HG03135 (cell line): ENCODE measurements at regions not wholly inside any gene's neighbourhood (a gene's known extent, or its start where the extent isn't known, plus 50 kb on each side); places are given as distances from the start of the nearest gene placed in this dataset.

Experiments used
- ATAC-seq: cut with Tn5 transposase; IDR thresholded peaks from one replicate; pipeline ENCODE4 v1.9.1; 2021; ENCODE audit warnings: mild to moderate bottlenecking, moderate library complexity; ENCODE audit not compliant: unreplicated experiment

DNA sequence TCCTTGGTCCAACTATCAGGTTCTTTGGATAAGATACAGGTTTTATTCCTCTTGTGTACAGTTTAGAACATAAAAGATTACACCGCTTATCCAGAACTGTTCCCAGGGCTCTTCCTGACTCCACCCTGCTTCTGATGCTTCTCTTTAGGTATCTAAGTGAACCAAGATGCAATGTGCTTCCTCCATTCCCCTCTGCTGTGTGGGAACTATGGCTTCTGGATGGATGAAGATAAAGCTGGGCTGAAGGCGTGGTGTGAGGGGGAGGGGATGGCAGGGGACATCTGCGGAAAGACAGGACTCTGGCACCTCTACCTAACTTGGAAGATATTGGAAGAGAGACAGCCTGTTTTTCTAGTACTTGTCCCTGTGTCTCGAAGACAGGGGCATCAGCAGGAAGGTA lies 209.9 kb upstream of the TBX20 start:
- ATAC-seq, result no peak

DNA sequence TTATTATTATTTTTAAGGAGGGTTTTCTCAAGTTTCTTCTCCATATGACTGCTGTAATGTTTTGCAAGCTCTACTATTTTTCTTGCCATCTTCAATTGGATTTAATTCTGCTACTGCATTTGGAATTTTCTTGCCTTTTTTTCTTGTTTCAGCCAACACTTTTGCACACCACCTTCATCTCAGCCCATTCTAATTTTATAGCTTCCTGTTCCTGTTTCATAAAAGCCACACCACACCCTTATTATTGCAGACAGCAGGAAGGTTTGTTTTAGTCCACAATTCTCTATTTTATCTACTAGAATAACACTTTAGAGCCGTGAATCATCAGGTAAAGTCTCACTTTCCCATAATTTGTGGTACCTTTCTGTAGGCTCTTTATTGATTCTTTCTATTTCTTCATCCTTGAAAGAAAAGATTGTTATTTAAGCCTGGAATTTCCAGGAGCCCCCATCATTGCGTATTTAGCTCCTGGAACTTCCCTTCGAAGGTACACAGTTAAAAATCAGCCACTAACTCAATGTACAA lies 209.3 kb upstream of the TBX20 start:
- ATAC-seq, result no peak

DNA sequence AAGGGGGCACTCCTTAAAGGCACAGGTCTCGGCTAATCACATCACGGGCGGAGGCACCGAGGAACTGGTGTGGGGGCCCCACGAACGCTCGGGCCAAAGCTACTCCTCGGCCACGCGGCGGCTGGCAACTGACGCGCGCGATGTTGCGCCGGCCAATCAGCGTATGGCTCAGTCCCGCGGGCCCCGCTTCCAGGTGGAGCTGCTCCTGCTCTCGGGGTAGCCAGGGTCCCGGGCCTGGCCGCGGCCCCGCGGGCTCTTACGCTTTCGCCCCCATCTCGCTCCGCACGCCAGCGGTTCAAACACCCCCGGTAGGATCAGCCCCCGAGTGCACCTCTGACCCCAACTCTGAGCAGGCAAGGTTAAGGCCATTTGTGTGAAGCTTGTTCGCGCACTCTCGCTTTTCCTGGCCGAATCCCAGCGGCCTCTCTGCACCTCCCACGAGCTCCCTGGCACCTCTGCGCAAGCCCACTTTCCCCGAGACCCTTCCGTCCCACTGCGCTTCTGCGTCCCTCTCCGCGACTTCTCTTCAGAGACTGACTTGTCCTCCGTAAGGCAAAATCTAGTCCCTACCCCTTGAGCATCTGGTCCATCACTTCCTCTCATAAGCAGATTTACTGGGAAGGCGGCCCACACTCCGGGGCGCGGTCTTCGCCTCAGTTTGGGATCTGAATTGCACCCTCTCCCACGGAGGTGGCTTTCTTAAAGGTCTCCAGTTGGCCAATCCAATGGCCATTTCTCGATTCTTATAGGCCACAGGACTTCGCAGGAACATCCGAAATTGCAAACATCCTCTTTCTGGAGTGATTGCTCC lies 200.9 kb upstream of the TBX20 start:
- no peak for ATAC-seq

DNA sequence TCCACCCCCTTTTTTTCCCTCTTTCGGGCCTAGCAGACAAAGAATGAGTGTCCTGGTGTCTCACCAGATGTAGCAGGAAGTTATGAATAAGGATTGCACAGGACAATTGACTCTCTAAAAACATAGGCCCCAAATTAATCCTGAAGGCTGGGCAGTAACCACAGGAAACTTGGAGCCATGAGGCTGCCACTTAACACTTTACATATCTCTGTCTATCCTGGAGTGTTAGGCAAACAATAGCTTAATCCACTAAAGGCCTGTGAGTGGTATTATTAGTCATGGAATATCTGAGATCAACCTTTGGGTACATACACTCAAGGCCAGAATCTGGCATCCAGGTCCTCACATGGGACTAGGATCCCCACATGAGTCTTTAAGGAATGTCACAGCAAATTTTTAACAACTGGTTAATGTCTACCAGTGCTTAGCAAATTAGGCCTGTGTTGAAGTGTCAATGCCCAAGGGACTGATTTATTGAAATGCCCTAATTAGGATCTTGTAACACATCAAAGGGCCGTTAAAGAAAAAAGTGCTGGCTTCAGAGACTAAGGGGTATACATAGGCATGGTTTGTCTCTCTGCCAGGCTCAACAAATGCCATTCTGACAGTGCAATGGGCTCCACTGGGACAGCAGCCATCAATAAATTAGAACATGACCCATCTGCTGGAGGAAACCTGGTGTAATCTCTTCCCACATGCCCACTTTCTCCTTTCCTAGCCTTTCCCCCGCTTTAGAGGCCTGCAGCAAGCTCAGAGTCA lies 196.7 kb upstream of the TBX20 start:
- no peak for ATAC-seq

DNA sequence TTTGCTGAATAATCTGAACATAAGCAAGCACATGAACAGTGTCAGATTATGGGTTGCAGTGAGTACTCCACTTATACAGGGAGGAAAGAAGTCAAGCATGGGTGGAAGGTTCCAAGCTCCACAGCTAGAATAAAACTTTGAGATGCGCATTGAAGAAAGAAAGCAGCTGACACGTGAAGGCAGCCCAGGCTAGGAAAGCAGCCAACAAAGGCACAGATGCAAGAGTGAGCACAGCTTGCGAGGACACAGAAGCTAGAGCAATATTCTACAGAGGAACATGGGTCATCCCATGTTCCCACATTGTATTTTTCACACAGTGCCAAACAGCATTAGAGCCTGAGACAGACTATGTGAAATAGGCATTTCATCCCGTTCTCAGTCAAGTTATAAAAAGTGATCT lies 194.6 kb upstream of the TBX20 start:
- no peak for ATAC-seq

DNA sequence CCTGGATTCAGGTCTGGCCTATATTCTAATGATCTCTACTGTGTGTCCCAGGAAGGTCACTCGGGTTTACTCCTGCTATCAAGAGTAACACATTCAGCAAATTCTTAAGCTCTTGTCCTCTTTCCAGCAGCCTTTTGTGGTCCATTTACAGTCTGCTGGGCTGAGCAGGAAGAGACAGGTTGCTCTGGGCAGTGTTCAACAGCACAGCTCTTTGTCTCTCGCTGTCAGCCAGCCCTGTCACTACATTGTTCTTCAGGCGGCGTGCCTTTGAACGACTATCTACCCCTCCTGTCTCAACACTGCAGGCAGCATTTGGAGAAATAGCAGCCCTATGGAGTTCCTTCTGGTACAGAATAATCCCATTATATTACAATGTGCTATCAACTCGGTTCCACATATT lies 192.2 kb upstream of the TBX20 start:
- no peak for ATAC-seq

DNA sequence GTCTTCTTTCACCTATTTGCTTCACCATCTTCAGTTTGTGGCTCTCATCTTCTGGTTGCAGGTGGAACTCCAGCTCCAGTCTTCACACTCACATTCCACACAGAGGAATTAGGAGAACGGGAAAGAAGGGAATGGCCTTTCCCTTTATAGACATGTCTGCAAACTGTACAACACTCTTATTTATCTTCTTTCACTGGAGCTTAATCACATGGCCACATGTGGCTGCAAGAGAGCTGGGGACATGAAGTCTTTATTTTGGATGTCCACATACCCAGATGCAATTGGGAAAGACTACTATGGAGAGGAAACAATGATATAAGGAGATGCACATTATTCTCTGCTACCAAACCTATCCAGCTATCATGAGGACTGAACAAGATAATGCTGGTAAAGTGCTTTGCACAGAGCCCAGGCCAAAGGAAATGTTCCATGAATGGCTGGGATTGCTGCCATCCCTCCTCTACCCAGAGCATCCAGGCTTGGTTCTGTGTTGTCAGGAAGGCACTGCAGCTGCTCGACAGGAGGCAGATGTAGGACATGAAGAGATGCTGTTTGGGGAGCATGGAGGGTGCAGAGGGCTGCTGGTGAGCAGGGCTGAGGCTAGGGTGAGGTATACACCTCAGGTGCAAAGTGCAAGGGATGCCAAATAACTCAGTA lies 183.8 kb upstream of the TBX20 start:
- ATAC-seq, result no peak

DNA sequence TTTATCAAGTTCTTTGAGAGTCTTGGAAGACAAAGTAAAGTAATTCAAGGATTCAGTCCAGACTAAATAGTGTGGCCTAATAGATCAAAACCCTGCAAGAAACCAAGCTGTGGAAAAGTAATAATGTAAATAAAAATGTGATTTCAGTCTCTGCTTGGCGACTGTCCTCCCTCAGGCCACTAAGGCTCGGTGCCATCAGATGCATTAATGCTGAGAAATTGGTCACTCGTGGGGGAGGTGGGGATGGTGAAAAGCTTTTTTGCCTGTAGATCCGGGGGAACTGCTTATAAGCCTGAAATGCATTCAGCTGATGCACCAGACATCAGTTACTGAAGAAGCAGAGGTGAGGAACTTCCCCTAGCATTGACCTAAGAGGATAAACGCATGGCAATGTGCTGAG lies 182.6 kb upstream of the TBX20 start:
- ATAC-seq, result no peak

DNA sequence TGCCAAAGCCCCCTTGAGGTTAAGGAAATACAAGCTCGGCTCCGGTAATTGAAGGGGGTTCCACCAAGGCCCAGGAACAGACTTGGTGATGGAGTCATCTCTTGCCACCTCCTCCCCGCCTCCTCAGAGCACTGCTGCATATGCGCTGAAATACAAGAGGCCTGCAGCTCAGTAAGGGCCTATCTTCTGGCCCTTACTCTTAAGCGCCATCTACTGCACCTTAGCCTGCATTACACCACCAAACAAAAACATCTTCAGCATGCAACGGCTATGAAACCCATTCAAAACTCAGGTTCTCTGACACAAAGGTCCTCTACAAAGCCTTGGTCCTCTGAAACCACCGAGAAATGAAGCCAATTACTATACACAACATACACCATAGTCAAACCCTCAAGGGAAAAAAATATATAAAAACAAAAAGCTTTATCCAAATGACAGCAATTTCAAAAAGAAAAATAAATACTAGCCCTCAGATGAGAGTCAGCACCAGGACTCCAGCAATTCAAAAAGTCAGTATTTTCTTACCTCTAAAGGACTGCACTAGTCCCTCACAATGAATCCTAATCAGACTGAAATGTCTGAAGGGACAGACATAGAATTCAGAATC lies 176.8 kb upstream of the TBX20 start:
- ATAC-seq, result no peak

DNA sequence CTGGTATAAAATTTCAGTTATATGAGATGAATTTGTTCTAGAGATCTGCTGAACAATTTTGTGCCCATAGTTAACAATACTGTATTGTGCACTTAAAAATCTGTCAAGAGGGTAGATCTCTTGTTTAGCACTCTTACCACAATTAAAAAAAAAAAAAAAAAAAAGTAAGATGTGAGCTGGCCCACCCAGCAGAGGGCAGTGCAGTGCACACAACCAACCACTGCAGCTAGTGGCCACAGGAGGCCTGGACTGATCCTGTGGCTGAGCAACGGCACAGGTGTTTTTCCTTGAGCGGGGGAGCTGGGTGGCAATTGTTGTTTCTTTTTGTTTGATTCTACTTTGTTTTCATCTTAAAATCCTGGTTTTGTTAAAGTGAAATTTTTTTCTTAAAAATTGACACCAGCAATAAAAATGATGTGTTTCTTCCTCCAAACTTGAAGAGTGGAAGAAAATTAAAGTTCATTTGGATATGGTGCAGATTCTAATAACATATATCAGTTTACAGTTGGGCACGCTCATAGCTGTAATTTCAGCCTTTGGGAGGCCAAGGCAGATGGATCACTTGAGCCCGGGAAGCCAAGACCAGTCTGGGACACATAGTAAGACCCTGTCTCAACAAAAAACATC lies 171.1 kb upstream of the TBX20 start:
- no peak for ATAC-seq

DNA sequence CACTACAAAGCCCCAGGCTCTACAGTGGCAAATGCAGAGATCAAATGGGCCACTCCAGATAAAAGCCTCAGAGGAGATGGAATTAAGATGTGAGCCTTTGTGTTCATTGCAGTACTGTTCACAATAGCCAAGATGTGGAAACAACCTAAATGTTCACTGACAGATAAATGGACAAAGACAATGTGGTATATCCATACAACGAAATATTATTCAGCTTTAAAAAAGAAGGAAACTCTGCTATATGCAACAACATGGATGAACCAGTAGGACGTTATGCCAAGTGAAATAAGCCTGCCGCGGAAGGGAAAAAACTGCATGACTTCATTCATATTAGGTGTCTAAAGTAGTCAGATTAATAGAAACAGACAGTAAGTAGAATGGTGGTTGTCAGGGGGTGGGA lies 170.5 kb upstream of the TBX20 start:
- no peak for ATAC-seq

DNA sequence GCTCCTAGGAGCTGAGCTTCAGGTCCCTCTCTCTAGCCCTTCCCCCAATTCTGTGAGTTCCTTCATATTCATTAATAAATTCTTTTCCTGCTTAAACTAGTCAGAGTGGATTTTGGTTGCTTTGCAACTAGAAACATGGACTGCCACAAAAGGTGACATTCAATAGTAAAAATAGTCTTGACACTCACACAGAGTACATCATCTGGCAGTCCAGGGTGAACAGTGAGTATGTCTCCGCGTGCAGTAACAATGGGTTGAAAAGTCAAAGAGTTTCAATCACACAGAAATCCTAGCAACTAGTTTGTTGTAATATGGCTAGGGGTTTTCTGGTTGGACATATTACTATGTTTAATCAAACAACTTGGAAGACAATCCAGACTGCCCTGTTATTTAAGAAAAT lies 168.8 kb upstream of the TBX20 start:
- ATAC-seq, result no peak

DNA sequence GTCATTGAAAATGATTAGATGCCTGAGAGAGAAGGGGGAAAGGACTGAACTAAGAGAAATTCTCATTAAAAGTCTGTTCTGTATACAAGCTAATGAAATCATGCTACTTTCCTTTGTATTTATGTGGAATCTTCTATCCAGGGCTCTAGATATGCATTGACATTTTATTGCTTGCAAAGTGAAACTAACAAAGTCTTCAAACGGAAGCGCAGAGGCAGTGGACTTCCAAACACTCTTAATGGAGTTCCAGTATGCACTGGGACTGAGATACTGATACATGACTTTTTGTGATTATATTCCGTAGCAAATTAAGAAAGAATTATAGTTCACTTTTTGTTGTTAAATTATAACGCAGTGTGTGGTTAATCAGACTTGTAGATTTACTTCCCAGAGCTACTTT lies 166.8 kb upstream of the TBX20 start:
- ATAC-seq, result no peak

DNA sequence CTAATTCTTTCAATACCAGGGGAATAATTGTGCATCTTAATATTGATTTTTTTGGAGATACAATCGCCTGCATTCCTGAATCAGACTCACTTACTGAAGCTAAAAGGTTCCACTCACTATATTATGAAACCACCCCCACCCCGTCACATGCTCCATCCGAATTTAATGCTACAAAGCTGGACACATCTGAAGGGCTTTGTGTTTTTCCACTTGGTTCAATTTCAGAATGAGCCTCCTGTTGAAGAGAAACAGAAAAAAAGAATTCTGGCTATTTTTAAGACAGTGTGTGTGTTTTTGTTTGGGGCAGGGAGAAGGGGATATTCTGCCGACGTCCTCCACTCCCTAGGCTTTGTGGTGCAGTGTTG lies 165.5 kb upstream of the TBX20 start:
- no peak for ATAC-seq

DNA sequence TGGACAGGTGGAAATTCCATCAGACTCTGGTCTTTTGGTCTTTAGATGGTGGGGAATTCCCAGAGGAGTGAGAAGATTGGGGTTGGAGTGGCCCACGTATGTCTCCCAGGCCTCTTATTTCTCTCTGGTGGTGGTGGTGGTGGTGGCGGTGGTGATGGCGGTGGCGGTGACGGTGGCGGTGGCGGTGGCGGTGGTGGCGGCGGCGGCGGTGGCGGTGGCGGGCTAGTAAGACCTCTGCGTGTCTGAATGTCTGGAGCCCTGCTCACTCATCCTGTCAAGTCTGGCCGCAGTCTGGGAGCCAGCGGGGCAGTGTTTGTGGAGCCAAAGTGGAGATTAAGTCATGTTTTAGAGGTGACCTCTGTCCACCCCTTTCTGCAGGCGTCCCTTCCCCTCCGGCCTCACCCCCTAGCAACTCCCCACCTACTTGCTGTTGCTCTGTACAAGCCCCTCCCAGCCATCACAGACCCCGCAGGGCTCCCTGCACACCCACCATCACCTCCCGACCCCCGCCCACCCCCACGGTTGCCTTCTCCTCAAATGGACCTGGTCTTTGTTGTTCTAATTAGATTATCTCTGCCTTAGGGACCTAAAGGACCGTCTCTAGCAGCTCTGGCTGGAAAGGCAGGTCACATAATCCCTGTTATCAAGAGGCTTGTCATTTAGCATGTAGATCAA lies 165.0 kb upstream of the TBX20 start:
- ATAC-seq, result no peak

DNA sequence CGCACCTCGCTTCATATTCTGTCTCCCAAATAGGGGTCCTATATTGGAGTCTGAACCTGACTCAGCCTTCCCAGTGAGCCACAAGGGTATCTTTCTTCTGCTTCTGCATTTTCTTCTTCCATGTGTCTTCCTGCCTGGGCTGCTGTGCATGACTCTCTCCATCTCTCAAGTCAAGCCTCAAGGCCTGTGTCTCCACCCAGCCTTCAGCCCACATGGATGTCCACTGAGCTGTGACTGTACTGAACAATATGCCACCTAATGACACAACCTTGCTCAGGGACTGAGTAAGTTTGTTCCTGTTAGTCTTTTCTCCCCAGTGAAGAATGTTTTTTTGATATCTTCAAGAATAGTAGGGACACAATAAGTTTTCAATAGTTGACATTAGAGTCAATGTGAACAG lies 162.7 kb upstream of the TBX20 start:
- ATAC-seq, result no peak

DNA sequence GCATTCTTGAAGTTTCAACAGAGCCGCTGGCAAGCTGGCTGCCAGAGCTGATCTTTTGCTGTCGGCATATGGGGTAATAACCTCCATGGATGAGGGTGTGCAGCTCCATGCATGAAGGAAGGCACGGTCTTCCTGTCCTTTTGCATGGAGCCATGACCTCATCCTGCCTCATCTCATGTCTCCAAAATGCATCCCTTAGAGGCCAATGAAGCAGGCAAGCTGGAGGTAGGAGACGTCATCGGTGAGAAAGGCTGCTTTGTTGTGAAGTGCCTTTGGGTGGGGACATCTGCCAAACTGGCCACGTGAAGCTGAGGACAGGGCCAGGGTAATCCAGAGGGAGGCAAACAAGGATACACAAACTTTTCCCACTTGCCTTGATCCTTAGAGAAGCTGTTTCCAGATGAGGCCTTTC lies 161.5 kb upstream of the TBX20 start:
- no peak for ATAC-seq

DNA sequence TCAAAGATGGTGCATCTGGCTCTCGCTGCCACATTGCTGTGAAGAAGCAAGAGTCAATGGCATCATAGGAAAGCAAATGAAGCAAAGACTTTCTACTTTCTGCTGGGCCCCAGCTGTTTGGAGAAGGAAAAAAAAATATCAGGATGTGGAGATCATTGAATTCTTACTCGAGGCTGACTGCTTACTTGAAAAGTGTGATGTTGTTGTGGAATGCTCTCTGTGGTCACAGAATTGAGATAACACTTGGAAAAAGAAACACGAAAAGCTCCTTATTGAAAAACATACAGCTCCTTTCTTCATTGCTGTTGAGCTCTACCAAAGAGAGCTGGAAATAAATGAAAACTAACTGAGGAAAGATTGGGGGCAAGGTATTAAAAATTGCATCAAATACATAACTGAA lies 157.4 kb upstream of the TBX20 start:
- ATAC-seq, result no peak

DNA sequence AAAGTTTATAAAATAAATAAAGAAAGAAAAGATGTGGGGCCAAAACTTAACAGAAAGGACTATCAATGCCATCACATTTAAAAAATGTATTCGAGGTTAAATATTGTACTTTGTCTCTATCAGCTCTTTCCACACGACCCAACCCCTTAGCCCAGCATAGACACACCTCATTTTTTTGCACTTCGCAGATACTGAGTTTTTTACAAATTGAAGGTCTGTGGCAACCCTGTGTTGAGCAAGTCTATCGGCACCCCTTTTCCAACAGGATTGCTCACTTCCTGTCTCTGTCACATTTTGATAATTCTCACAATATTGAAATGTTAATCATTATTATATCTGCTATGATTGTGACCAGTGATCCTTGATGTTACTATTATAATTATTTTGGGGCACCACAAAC lies 151.6 kb upstream of the TBX20 start:
- ATAC-seq, result no peak

DNA sequence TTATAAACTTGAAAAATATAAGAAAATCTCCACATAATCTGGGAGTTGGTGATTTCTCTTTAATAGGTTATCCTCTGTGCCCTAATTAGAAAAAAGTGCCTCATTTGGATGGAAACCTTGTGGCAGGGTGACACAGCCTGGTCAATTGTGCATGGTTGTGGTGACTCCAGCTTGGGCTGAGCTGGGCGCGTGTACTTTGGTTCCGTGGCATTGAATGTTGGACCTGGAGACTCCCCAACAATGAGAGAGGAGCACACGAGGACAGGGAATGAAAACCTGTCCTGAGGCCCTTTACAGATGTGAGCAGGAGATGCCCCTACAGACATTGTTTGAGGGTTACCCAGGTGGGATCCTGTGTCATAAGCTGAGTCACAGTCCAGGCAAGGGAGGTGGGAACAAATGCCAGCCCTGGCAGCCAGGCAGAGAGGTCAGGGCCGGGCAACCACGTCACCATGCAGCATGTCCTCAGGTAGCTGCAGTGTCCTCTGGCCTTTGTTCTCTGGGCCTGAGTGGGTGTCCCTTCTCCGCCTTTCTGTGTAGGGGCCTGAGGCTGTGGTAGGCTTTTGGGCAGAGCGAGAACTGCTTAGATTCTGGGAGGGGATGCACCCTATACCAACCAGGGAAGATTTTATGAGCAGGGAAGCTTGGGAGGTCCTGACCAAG lies 147.4 kb upstream of the TBX20 start:
- no peak for ATAC-seq
